SU-DHL-6 (cell line): ENCODE measurements at regions not wholly inside any gene's neighbourhood (a gene's known extent, or its start where the extent isn't known, plus 50 kb on each side); places are given as distances from the start of the nearest gene placed in this dataset.

ENCODE experiments used
- H2AFZ ChIP-seq: fragments of 200-600 bp; sonication (generic); 2 replicates; pipeline ENCODE4 v1.6.1; 2014; ENCODE audit warnings: low read depth, mild to moderate bottlenecking, moderate library complexity, mixed read lengths, antibody characterized with exemption, low read length; ENCODE audit not compliant: severe bottlenecking
- H3F3A ChIP-seq: fragments of 200-600 bp; shearing (Covaris generic); 2 replicates; pipeline ENCODE4 v1.6.0; 2016; ENCODE audit warnings: antibody characterized with exemption, mild to moderate bottlenecking; ENCODE audit not compliant: insufficient read depth
- H3K27ac ChIP-seq: fragments of 200-600 bp; sonication (generic); 2 replicates; pipeline ENCODE4 v1.5.1; 2016; ENCODE audit warnings: low read depth, mild to moderate bottlenecking, low read length, moderate library complexity, mixed read lengths
- H3K27me3 ChIP-seq: fragments of 200-600 bp; sonication (generic), shearing (Covaris generic); 2 replicates; pipeline ENCODE4 v1.6.0; 2014; ENCODE audit warnings: mild to moderate bottlenecking, low read length
- H3K36me3 ChIP-seq: fragments of 200-600 bp; sonication (generic); 2 replicates; pipeline ENCODE4 v1.6.1; 2014; ENCODE audit warnings: mild to moderate bottlenecking, low read length, mixed read lengths
- H3K4me2 ChIP-seq: fragments of 300-600, 200-600 bp; shearing (Covaris generic), sonication (generic); 2 replicates; pipeline ENCODE4 v1.6.0; 2014; ENCODE audit warnings: low read length, low read depth, mild to moderate bottlenecking; ENCODE audit not compliant: poor library complexity, severe bottlenecking
- H3K4me3 ChIP-seq: fragments of 200-600 bp; sonication (generic); 2 replicates; pipeline ENCODE4 v1.5.1; 2014; ENCODE audit warnings: antibody characterized with exemption, low read length, mild to moderate bottlenecking, mixed read lengths; ENCODE audit not compliant: insufficient read depth, poor library complexity, severe bottlenecking
- H3K79me2 ChIP-seq: fragments of 200-600 bp; sonication (generic); 2 replicates; pipeline ENCODE4 v1.6.1; 2014; ENCODE audit warnings: mild to moderate bottlenecking, low read length, moderate library complexity; ENCODE audit not compliant: insufficient read depth
- H3K9ac ChIP-seq: fragments of 200-600 bp; sonication (generic); 2 replicates; pipeline ENCODE4 v1.7.0; 2014; ENCODE audit warnings: mild to moderate bottlenecking, low read length
- H3K9me2 ChIP-seq: fragments of 200-600 bp; sonication (generic); replicated peaks from 2 replicates; pipeline ENCODE4 v1.6.1; 2014; ENCODE audit warnings: low read length; ENCODE audit not compliant: insufficient read depth
- H3K9me3 ChIP-seq: fragments of 200-600 bp; sonication (generic); 2 replicates; pipeline ENCODE4 v1.6.1; 2014; ENCODE audit warnings: low read length, mixed read lengths; ENCODE audit not compliant: insufficient read depth
- H4K20me1 ChIP-seq: fragments of 200-600 bp; sonication (generic); 2 replicates; pipeline ENCODE4 v1.6.1; 2014; ENCODE audit warnings: low read depth, mild to moderate bottlenecking, antibody characterized with exemption, low read length, moderate library complexity, mixed read lengths
- CTCF ChIP-seq: fragments of 200-600 bp; sonication (generic); IDR thresholded peaks from one replicate; pipeline ENCODE4 v1.5.1; 2017; ENCODE audit warnings: antibody characterized with exemption, mild to moderate bottlenecking, low read length, moderate library complexity; ENCODE audit not compliant: insufficient read depth, poor library complexity, severe bottlenecking
- EZH2phosphoT487 ChIP-seq: fragments of 200-600 bp; sonication (generic), shearing (Covaris generic); conservative IDR thresholded peaks from 2 replicates; pipeline ENCODE4 v1.6.1; 2018; ENCODE audit warnings: mild to moderate bottlenecking, antibody characterized with exemption, low read length, moderate library complexity, mixed read lengths

- H3K36me3 ChIP-seq = no peaks in the 10 kb centered on the region
- no peaks in the 10 kb centered on the region for H3K27me3 ChIP-seq
- no peaks in the 10 kb centered on the region for H3K79me2 ChIP-seq
- no peak overlapping the region for H3K4me2 ChIP-seq
- TF ChIP-seq CTCF = no peak
- no peak for TF ChIP-seq EZH2phosphoT487
- H3F3A ChIP-seq = no peaks in the 10 kb centered on the region
- no peaks in the 10 kb centered on the region for H3K9me2 ChIP-seq
- no peaks in the 10 kb centered on the region for H4K20me1 ChIP-seq
- H3K4me3 ChIP-seq = no peak overlapping the region
- H3K9ac ChIP-seq = no peak overlapping the region
- H3K9me3 ChIP-seq = no peaks in the 10 kb centered on the region
- H2AFZ ChIP-seq = no peak overlapping the region
- H3K27ac ChIP-seq = no peak overlapping the region
Measured at GRCh38 chr15:27693280-27693679, 405.8 kb downstream of the OCA2 start.

- Histone ChIP-seq H3K27ac (no peak overlapping the region), H2AFZ (no peak overlapping the region), H3K36me3 (no peaks in the 10 kb centered on the region), H3F3A (no peaks in the 10 kb centered on the region), H3K9me3 (no peaks in the 10 kb centered on the region), H3K9ac (no peak overlapping the region), H3K4me3 (no peak overlapping the region), H3K79me2 (no peaks in the 10 kb centered on the region), H3K27me3 (no peaks in the 10 kb centered on the region), H4K20me1 (no peaks in the 10 kb centered on the region), H3K4me2 (no peak overlapping the region), H3K9me2 (no peaks in the 10 kb centered on the region)
- no peak for TF ChIP-seq CTCF
- no peak for TF ChIP-seq EZH2phosphoT487
Measured at GRCh38 chr15:27692438-27692837, 406.7 kb downstream of the OCA2 start.

DNA sequence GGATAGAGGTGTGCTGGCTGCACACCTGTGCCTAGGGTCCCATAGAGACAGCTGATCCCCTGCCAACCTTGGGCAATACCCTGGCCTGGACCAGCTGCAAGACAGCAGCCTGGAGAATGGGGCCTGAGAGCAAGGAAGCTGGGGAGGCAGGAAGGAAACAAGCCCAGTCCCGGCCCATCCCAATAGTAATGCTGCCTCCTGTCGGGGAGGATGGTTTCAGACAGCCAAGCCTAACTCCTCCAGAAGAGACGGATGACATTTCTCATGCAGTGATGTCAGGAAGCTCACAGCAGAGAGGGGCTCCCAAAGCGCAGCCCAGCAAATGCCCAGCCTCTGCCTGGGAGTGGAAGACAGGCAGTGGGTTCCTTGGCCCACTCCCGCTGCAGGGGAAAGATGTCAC, 408.8 kb downstream of the OCA2 start:
- Histone ChIP-seq H3K27me3 (no peaks in the 10 kb centered on the region), H3K79me2 (no peaks in the 10 kb centered on the region), H3K9me3 (no peaks in the 10 kb centered on the region), H3F3A (no peaks in the 10 kb centered on the region), H3K9ac (no peak overlapping the region), H3K36me3 (no peaks in the 10 kb centered on the region), H3K27ac (no peak overlapping the region), H3K9me2 (no peaks in the 10 kb centered on the region), H4K20me1 (no peaks in the 10 kb centered on the region), H3K4me3 (no peak overlapping the region), H3K4me2 (no peak overlapping the region), H2AFZ (no peak overlapping the region)
- no peak for TF ChIP-seq EZH2phosphoT487
- TF ChIP-seq CTCF = no peak

DNA sequence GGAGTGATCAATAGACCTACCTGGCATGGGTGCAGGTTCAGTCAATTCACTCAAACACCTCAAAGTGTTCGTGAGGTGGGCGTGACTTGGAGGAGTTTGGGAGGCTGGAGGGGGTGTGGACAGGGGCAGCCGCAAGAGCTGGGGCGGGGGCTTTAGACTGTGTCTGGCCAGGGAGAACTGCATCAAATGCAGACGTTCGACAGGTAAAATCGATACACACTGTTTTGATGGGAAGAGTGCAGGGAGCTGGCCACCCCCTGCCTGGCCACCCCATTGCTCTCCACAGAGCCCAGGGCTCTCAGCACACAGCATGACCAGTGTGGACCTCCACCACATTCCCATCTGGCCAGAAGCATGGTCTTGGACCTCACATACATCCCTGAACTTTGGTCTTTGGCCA, 412.1 kb downstream of the OCA2 start:
- no peak for TF ChIP-seq EZH2phosphoT487
- no peak for TF ChIP-seq CTCF
- no peaks in the 10 kb centered on the region for H3F3A ChIP-seq
- no peaks in the 10 kb centered on the region for H4K20me1 ChIP-seq
- no peak overlapping the region for H3K9ac ChIP-seq
- no peaks in the 10 kb centered on the region for H3K79me2 ChIP-seq
- no peaks in the 10 kb centered on the region for H3K9me3 ChIP-seq
- H3K27ac ChIP-seq = no peak overlapping the region
- no peaks in the 10 kb centered on the region for H3K9me2 ChIP-seq
- H3K27me3 ChIP-seq = no peaks in the 10 kb centered on the region
- no peak overlapping the region for H3K4me3 ChIP-seq
- no peak overlapping the region for H2AFZ ChIP-seq
- H3K4me2 ChIP-seq = no peak overlapping the region
- no peaks in the 10 kb centered on the region for H3K36me3 ChIP-seq
